ENCODE measurements at regions not wholly inside any gene's neighbourhood (a gene's known extent, or its start where the extent isn't known, plus 50 kb on each side); places are given as distances from the start of the nearest gene placed in this dataset.

- no peak for DNase-seq
These were observed 808.2 kb downstream of the SQOR start for GRCh38 chr15:46442901-46443590.

- DNase-seq = no peak
These were observed 815.4 kb downstream of the SQOR start for GRCh38 chr15:46450112-46450809.

- no peak for DNase-seq
These were observed 816.0 kb downstream of the SQOR start for GRCh38 chr15:46450810-46451182.

- DNase-seq = no peak
These were observed 817.5 kb downstream of the SQOR start for GRCh38 chr15:46452297-46452820.

- no peak for DNase-seq
These were observed 821.6 kb downstream of the SQOR start for GRCh38 chr15:46456456-46456855.

GRCh38 chr15:46460431-46461094 is 825.7 kb downstream of the SQOR start:
- no peak for DNase-seq

- no peak for DNase-seq
These were observed 826.6 kb downstream of the SQOR start for GRCh38 chr15:46461416-46461815.

GRCh38 chr15:46467041-46467440 is 832.2 kb downstream of the SQOR start:
- no peak for DNase-seq

- no peak for DNase-seq
These were observed 836.3 kb downstream of the SQOR start for GRCh38 chr15:46471096-46471495.

GRCh38 chr15:46489276-46489675 is 854.4 kb downstream of the SQOR start:
- DNase-seq = no peak

- no peak for DNase-seq
These were observed 861.8 kb downstream of the SQOR start for GRCh38 chr15:46496491-46497115.

GRCh38 chr15:46502667-46503066 is 867.8 kb downstream of the SQOR start:
- DNase-seq = no peak

- DNase-seq = no peak
These were observed 883.6 kb downstream of the SQOR start for GRCh38 chr15:46518381-46518780.

- no peak for DNase-seq
These were observed 888.9 kb downstream of the SQOR start for GRCh38 chr15:46523701-46524100.

GRCh38 chr15:46525984-46526725 is 891.3 kb downstream of the SQOR start:
- DNase-seq = no peak

- no peak for DNase-seq
These were observed 891.9 kb downstream of the SQOR start for GRCh38 chr15:46526726-46527110.

- no peak for DNase-seq
These were observed 908.8 kb downstream of the SQOR start for GRCh38 chr15:46543626-46544025.

GRCh38 chr15:46548989-46549388 is 914.2 kb downstream of the SQOR start:
- no peak for DNase-seq

- no peak for DNase-seq
These were observed 917.5 kb downstream of the SQOR start for GRCh38 chr15:46552316-46552715.

GRCh38 chr15:46555547-46555946 is 920.7 kb downstream of the SQOR start:
- no peak for DNase-seq

- DNase-seq = no peak
These were observed 921.2 kb downstream of the SQOR start for GRCh38 chr15:46556010-46556409.

GRCh38 chr15:46556559-46557379 is 921.9 kb downstream of the SQOR start:
- DNase-seq = no peak

Data from inflammatory macrophage (primary cell).